Keratinocyte (primary cell): ENCODE measurements at regions not wholly inside any gene's neighbourhood (a gene's known extent, or its start where the extent isn't known, plus 50 kb on each side); places are given as distances from the start of the nearest gene placed in this dataset.
"Not testable (repeated sequence)": the region's sequence is repeated elsewhere in the genome, so short reads cannot be mapped to it uniquely, and the experiment has no call there.

Experiments
- DNase-seq: peaks from one replicate; pipeline ENCODE4 v3.0.0-alpha.2; 2011; ENCODE audit warnings: low read depth, missing footprints, low spot score
- FAIRE-seq: peaks from 2 replicates; lab custom pipeline; 2011; peaks lifted over from hg19 to GRCh38; lab: Jason Lieb, UNC
- H2AFZ ChIP-seq: 2 replicates; pipeline ENCODE4 v1.6.0; 2012; ENCODE audit warnings: low read length, control low read depth, inconsistent platforms; ENCODE audit not compliant: control insufficient read depth
- H3K27ac ChIP-seq: 2 replicates; pipeline ENCODE4 v1.5.1; 2011; ENCODE audit warnings: low read length; ENCODE audit not compliant: control insufficient read depth, insufficient read depth
- H3K27me3 ChIP-seq: 3 replicates; pipeline ENCODE4 v1.6.0; 2011; ENCODE audit warnings: low read length; ENCODE audit not compliant: control insufficient read depth, insufficient read depth; ENCODE audit errors: extremely low read depth
- H3K36me3 ChIP-seq, 2 experiments: 2 replicates in 1 of 2; 3 replicates in 1 of 2; pipeline ENCODE4 v1.5.1; 2011; ENCODE audit warnings: low read length in 2 of 2, mild to moderate bottlenecking in 1 of 2; ENCODE audit not compliant: control insufficient read depth in 2 of 2, insufficient read depth in 2 of 2; ENCODE audit errors: extremely low read depth in 1 of 2
- H3K4me1 ChIP-seq: 3 replicates; pipeline ENCODE4 v1.5.1; 2011; ENCODE audit warnings: low read length; ENCODE audit not compliant: control insufficient read depth, insufficient read depth; ENCODE audit errors: extremely low read depth
- H3K4me2 ChIP-seq: 3 replicates; pipeline ENCODE4 v1.6.0; 2011; ENCODE audit warnings: low read depth, low read length; ENCODE audit not compliant: control insufficient read depth, insufficient read depth; ENCODE audit errors: extremely low read depth
- H3K4me3 ChIP-seq, 3 experiments: fragments of 200-600 bp in 1 of 3; sonication (generic) in 1 of 3; 2 replicates in 2 of 3; 3 replicates in 1 of 3; pipeline ENCODE4 v1.5.1; 2011 to 2016; ENCODE audit warnings: low read length in 3 of 3, mild to moderate bottlenecking in 3 of 3, control low read depth in 2 of 3, inconsistent platforms in 1 of 3, low read depth in 1 of 3, mixed read lengths in 1 of 3, mixed run types in 1 of 3, moderate library complexity in 1 of 3; ENCODE audit not compliant: control insufficient read depth in 2 of 3, insufficient read depth in 2 of 3; ENCODE audit errors: extremely low read depth in 1 of 3
- H3K79me2 ChIP-seq: 2 replicates; pipeline ENCODE4 v1.6.0; 2012; ENCODE audit warnings: low read length; ENCODE audit not compliant: control insufficient read depth, insufficient read depth
- H3K9ac ChIP-seq: 3 replicates; pipeline ENCODE4 v1.6.0; 2011; ENCODE audit warnings: low read length; ENCODE audit not compliant: control insufficient read depth, insufficient read depth; ENCODE audit errors: extremely low read depth
- H3K9me1 ChIP-seq: 3 replicates; pipeline ENCODE4 v1.6.0; 2011; ENCODE audit warnings: low read length; ENCODE audit not compliant: control insufficient read depth, insufficient read depth; ENCODE audit errors: extremely low read depth
- H3K9me3 ChIP-seq: 2 replicates; pipeline ENCODE4 v1.5.1; 2012; ENCODE audit warnings: low read depth, low read length; ENCODE audit not compliant: control insufficient read depth
- H4K20me1 ChIP-seq: 3 replicates; pipeline ENCODE4 v1.6.0; 2011; ENCODE audit warnings: low read length; ENCODE audit not compliant: control insufficient read depth, insufficient read depth; ENCODE audit errors: extremely low read depth
- CTCF ChIP-seq, 3 experiments: IDR thresholded peaks in 1 of 3; conservative IDR thresholded peaks in 1 of 3; optimal IDR thresholded peaks in 1 of 3; 2 replicates in 2 of 3; 3 replicates in 1 of 3; pipeline versions ENCODE3 to v1.5.1; 2011; ENCODE audit warnings: low read length in 3 of 3, mild to moderate bottlenecking in 3 of 3, moderate library complexity in 2 of 3, control low read depth in 1 of 3, inconsistent platforms in 1 of 3; ENCODE audit not compliant: insufficient read depth in 2 of 3; ENCODE audit errors: extremely low read depth in 1 of 3
- EZH2 ChIP-seq: IDR thresholded peaks from one replicate; pipeline ENCODE4 v1.6.1; 2012; ENCODE audit warnings: inconsistent platforms, mild to moderate bottlenecking, low read length, moderate library complexity
- dilution Hi-C: fragments of 300-500 bp; cut with MboI; formaldehyde crosslinking; loops from one replicate; pipeline ENCODE4 v1.7.0; 2020; ENCODE audit warnings: low sequenced_read_pairs; ENCODE audit not compliant: extremely low pct_ligation_motif_present
- small RNA-seq, 3 experiments: library from RNA; depleted of rRNA; stranded (forward); fragments of <200 nt; gene quantifications; one replicate each; pipeline ENCODE3, GENCODE V24; 2012; ENCODE audit warnings: low read depth in 3 of 3, low replicate concordance in 1 of 3; ENCODE audit not compliant: insufficient read length in 3 of 3

GRCh38 chr16:21336231-21336630 lies 58.1 kb upstream of the CRYM start:
- no peak for DNase-seq
- Histone ChIP-seq H3K9me3 (no peaks in the 10 kb centered on the region), H3K79me2 (no peaks in the 10 kb centered on the region), H3K4me3 (no peak overlapping the region), H3K27ac (no peak overlapping the region), H3K36me3 (peaks cover 0 to 11% of the 10 kb centered on the region in 2 experiments), H3K4me1 (peaks cover 6% of the 10 kb centered on the region), H3K9me1 (no peaks in the 10 kb centered on the region), H3K27me3 (no peaks in the 10 kb centered on the region), H3K4me2 (peak overlapping the region; percentile 3), H3K9ac (no peak overlapping the region), H2AFZ (no peak overlapping the region), H4K20me1 (no peaks in the 10 kb centered on the region)
- TF ChIP-seq EZH2 = no peak
- TF ChIP-seq CTCF (optimal IDR thresholded peaks at IDR 0.05 in 1 of 3, IDR thresholded peaks at IDR 0.05 in 1 of 3, conservative IDR thresholded peaks at IDR 0.05 in 1 of 3; ENCODE audit: extremely low read depth in 1 of 3, insufficient read depth in 2 of 3, low read length in 3 of 3) = no peak
- FAIRE-seq = no peak
- dilution Hi-C loops = no loop called here

GRCh38 chr16:21334188-21335146 lies 56.4 kb upstream of the CRYM start:
- H3K9me3 ChIP-seq, H3K4me3 ChIP-seq, H3K79me2 ChIP-seq, H2AFZ ChIP-seq, H3K27me3 ChIP-seq, H3K4me2 ChIP-seq, H3K4me1 ChIP-seq, H3K9me1 ChIP-seq, dilution Hi-C loops, H4K20me1 ChIP-seq, H3K9ac ChIP-seq, DNase-seq, FAIRE-seq, H3K27ac ChIP-seq: not testable (repeated sequence)
- H3K36me3 ChIP-seq = peaks cover 0 to 11% of the 10 kb centered on the region in 2 experiments

GRCh38 chr16:21333683-21334082 lies 55.6 kb upstream of the CRYM start:
- H3K27me3 ChIP-seq, DNase-seq, H3K27ac ChIP-seq, H2AFZ ChIP-seq, H4K20me1 ChIP-seq, H3K4me1 ChIP-seq, H3K4me3 ChIP-seq, H3K79me2 ChIP-seq, FAIRE-seq, H3K9me3 ChIP-seq, H3K9me1 ChIP-seq, H3K4me2 ChIP-seq, H3K9ac ChIP-seq, H3K36me3 ChIP-seq, dilution Hi-C loops: not testable (repeated sequence)

Small RNA genes in the stretch of these regions (small RNA-seq; reads per million reads assigned to genes)
- 0 reads per million in 3 experiments for gene AC008740.2
